ENCODE measurements at regions not wholly inside any gene's neighbourhood (a gene's known extent, or its start where the extent isn't known, plus 50 kb on each side); places are given as distances from the start of the nearest gene placed in this dataset.

- Histone ChIP-seq H3K27ac (ENCODE audit: low read depth, low read length) (no peak overlapping the region), H3K9me3 (ENCODE audit: low read length) (no peaks in the 10 kb centered on the region), H3K4me3 (ENCODE audit: low read depth in 1 of 2, low read length in 2 of 2) (no peak overlapping the region), H3K9ac (ENCODE audit: low read length) (no peak overlapping the region), H3K27me3 (ENCODE audit: control insufficient read depth in 1 of 2, insufficient read depth in 2 of 2, low read length in 2 of 2) (no peaks in the 10 kb centered on the region), H3K4me1 (ENCODE audit: insufficient read depth, low read length) (no peaks in the 10 kb centered on the region), H3K36me3 (ENCODE audit: insufficient read depth, low read length) (no peaks in the 10 kb centered on the region)
These were observed 234.4 kb upstream of the PRKD1 start for GRCh38 chr14:30162066-30162465.

GRCh38 chr14:30165255-30165654 is 237.6 kb upstream of the PRKD1 start:
- Histone ChIP-seq H3K4me1 (ENCODE audit: insufficient read depth, low read length) (no peaks in the 10 kb centered on the region), H3K36me3 (ENCODE audit: insufficient read depth, low read length) (no peaks in the 10 kb centered on the region), H3K4me3 (ENCODE audit: low read depth in 1 of 2, low read length in 2 of 2) (no peak overlapping the region), H3K27me3 (ENCODE audit: control insufficient read depth in 1 of 2, insufficient read depth in 2 of 2, low read length in 2 of 2) (no peaks in the 10 kb centered on the region), H3K9me3 (ENCODE audit: low read length) (no peaks in the 10 kb centered on the region), H3K27ac (ENCODE audit: low read depth, low read length) (no peak overlapping the region), H3K9ac (ENCODE audit: low read length) (no peak overlapping the region)

GRCh38 chr14:30177781-30178180 is 250.1 kb upstream of the PRKD1 start:
- Histone ChIP-seq H3K27me3 (ENCODE audit: control insufficient read depth in 1 of 2, insufficient read depth in 2 of 2, low read length in 2 of 2) (no peaks in the 10 kb centered on the region), H3K36me3 (ENCODE audit: insufficient read depth, low read length) (no peaks in the 10 kb centered on the region), H3K27ac (ENCODE audit: low read depth, low read length) (no peak overlapping the region), H3K4me1 (ENCODE audit: insufficient read depth, low read length) (no peaks in the 10 kb centered on the region), H3K4me3 (ENCODE audit: low read depth in 1 of 2, low read length in 2 of 2) (no peak overlapping the region), H3K9ac (ENCODE audit: low read length) (no peak overlapping the region), H3K9me3 (ENCODE audit: low read length) (no peaks in the 10 kb centered on the region)

GRCh38 chr14:30179381-30180130 is 251.9 kb upstream of the PRKD1 start:
- Histone ChIP-seq H3K27me3 (ENCODE audit: control insufficient read depth in 1 of 2, insufficient read depth in 2 of 2, low read length in 2 of 2) (no peaks in the 10 kb centered on the region), H3K27ac (ENCODE audit: low read depth, low read length) (no peak overlapping the region), H3K9me3 (ENCODE audit: low read length) (no peaks in the 10 kb centered on the region), H3K36me3 (ENCODE audit: insufficient read depth, low read length) (no peaks in the 10 kb centered on the region), H3K9ac (ENCODE audit: low read length) (no peak overlapping the region), H3K4me1 (ENCODE audit: insufficient read depth, low read length) (no peaks in the 10 kb centered on the region), H3K4me3 (ENCODE audit: low read depth in 1 of 2, low read length in 2 of 2) (no peak overlapping the region)

- H3K27ac ChIP-seq (ENCODE audit: low read depth, low read length), result no peak overlapping the region
These were observed 252.6 kb upstream of the PRKD1 start for GRCh38 chr14:30180219-30180618.

GRCh38 chr14:30185832-30186231 is 258.2 kb upstream of the PRKD1 start:
- Histone ChIP-seq H3K9me3 (ENCODE audit: low read length) (no peaks in the 10 kb centered on the region), H3K4me3 (ENCODE audit: low read depth in 1 of 2, low read length in 2 of 2) (no peak overlapping the region), H3K4me1 (ENCODE audit: insufficient read depth, low read length) (no peaks in the 10 kb centered on the region), H3K27me3 (ENCODE audit: control insufficient read depth in 1 of 2, insufficient read depth in 2 of 2, low read length in 2 of 2) (no peaks in the 10 kb centered on the region), H3K27ac (ENCODE audit: low read depth, low read length) (no peak overlapping the region), H3K9ac (ENCODE audit: low read length) (no peak overlapping the region), H3K36me3 (ENCODE audit: insufficient read depth, low read length) (no peaks in the 10 kb centered on the region)

More at GRCh38 chr14:30180219-30180618, 252.6 kb upstream of the PRKD1 start:
- H3K36me3 ChIP-seq (ENCODE audit: insufficient read depth, low read length), result no peaks in the 10 kb centered on the region
- H3K4me1 ChIP-seq (ENCODE audit: insufficient read depth, low read length), result no peaks in the 10 kb centered on the region
- no peaks in the 10 kb centered on the region for H3K27me3 ChIP-seq (ENCODE audit: control insufficient read depth in 1 of 2, insufficient read depth in 2 of 2, low read length in 2 of 2)
- no peak overlapping the region for H3K9ac ChIP-seq (ENCODE audit: low read length)
- H3K4me3 ChIP-seq (ENCODE audit: low read depth in 1 of 2, low read length in 2 of 2), result no peak overlapping the region
- H3K9me3 ChIP-seq (ENCODE audit: low read length), result no peaks in the 10 kb centered on the region

- Histone ChIP-seq H3K36me3 (ENCODE audit: insufficient read depth, low read length) (no peaks in the 10 kb centered on the region), H3K9ac (ENCODE audit: low read length) (no peak overlapping the region), H3K27ac (ENCODE audit: low read depth, low read length) (no peak overlapping the region), H3K27me3 (ENCODE audit: control insufficient read depth in 1 of 2, insufficient read depth in 2 of 2, low read length in 2 of 2) (no peaks in the 10 kb centered on the region), H3K4me1 (ENCODE audit: insufficient read depth, low read length) (peaks cover 13% of the 10 kb centered on the region), H3K4me3 (ENCODE audit: low read depth in 1 of 2, low read length in 2 of 2) (no peak overlapping the region), H3K9me3 (ENCODE audit: low read length) (no peaks in the 10 kb centered on the region)
These were observed 264.1 kb upstream of the PRKD1 start for GRCh38 chr14:30191639-30192279.

- H3K27me3 ChIP-seq (ENCODE audit: control insufficient read depth in 1 of 2, insufficient read depth in 2 of 2, low read length in 2 of 2), result no peaks in the 10 kb centered on the region
- H3K4me1 ChIP-seq (ENCODE audit: insufficient read depth, low read length), result peaks cover 13% of the 10 kb centered on the region
- no peak overlapping the region for H3K9ac ChIP-seq (ENCODE audit: low read length)
- H3K4me3 ChIP-seq (ENCODE audit: low read depth in 1 of 2, low read length in 2 of 2), result no peak overlapping the region
- H3K9me3 ChIP-seq (ENCODE audit: low read length), result no peaks in the 10 kb centered on the region
- H3K27ac ChIP-seq (ENCODE audit: low read depth, low read length), result no peak overlapping the region
- H3K36me3 ChIP-seq (ENCODE audit: insufficient read depth, low read length), result no peaks in the 10 kb centered on the region
These were observed 265.5 kb upstream of the PRKD1 start for GRCh38 chr14:30193101-30193500.

- no peaks in the 10 kb centered on the region for H3K27me3 ChIP-seq (ENCODE audit: control insufficient read depth in 1 of 2, insufficient read depth in 2 of 2, low read length in 2 of 2)
- H3K27ac ChIP-seq (ENCODE audit: low read depth, low read length), result peak overlapping the region; percentile 35
- no peaks in the 10 kb centered on the region for H3K36me3 ChIP-seq (ENCODE audit: insufficient read depth, low read length)
- peaks cover 13% of the 10 kb centered on the region for H3K4me1 ChIP-seq (ENCODE audit: insufficient read depth, low read length)
- H3K9ac ChIP-seq (ENCODE audit: low read length), result no peak overlapping the region
- no peak overlapping the region for H3K4me3 ChIP-seq (ENCODE audit: low read depth in 1 of 2, low read length in 2 of 2)
- H3K9me3 ChIP-seq (ENCODE audit: low read length), result no peaks in the 10 kb centered on the region
These were observed 266.3 kb upstream of the PRKD1 start for GRCh38 chr14:30193845-30194501.

GRCh38 chr14:30194741-30195148 is 267.1 kb upstream of the PRKD1 start:
- Histone ChIP-seq H3K9me3 (ENCODE audit: low read length) (no peaks in the 10 kb centered on the region), H3K27me3 (ENCODE audit: control insufficient read depth in 1 of 2, insufficient read depth in 2 of 2, low read length in 2 of 2) (no peaks in the 10 kb centered on the region), H3K9ac (ENCODE audit: low read length) (no peak overlapping the region), H3K4me1 (ENCODE audit: insufficient read depth, low read length) (peaks cover 13% of the 10 kb centered on the region), H3K27ac (ENCODE audit: low read depth, low read length) (no peak overlapping the region), H3K4me3 (ENCODE audit: low read depth in 1 of 2, low read length in 2 of 2) (no peak overlapping the region), H3K36me3 (ENCODE audit: insufficient read depth, low read length) (no peaks in the 10 kb centered on the region)

- Histone ChIP-seq H3K4me3 (ENCODE audit: low read depth in 1 of 2, low read length in 2 of 2) (no peak overlapping the region), H3K4me1 (ENCODE audit: insufficient read depth, low read length) (peaks cover 13% of the 10 kb centered on the region), H3K27me3 (ENCODE audit: control insufficient read depth in 1 of 2, insufficient read depth in 2 of 2, low read length in 2 of 2) (no peaks in the 10 kb centered on the region), H3K36me3 (ENCODE audit: insufficient read depth, low read length) (no peaks in the 10 kb centered on the region), H3K9ac (ENCODE audit: low read length) (no peak overlapping the region), H3K9me3 (ENCODE audit: low read length) (no peaks in the 10 kb centered on the region), H3K27ac (ENCODE audit: low read depth, low read length) (no peak overlapping the region)
These were observed 268.3 kb upstream of the PRKD1 start for GRCh38 chr14:30195941-30196340.

Measured in muscle layer of colon (tissue), 2 donors.